HG02571 (cell line): ENCODE measurements at regions not wholly inside any gene's neighbourhood (a gene's known extent, or its start where the extent isn't known, plus 50 kb on each side); places are given as distances from the start of the nearest gene placed in this dataset.

Source experiments
- ATAC-seq: cut with Tn5 transposase; IDR thresholded peaks from one replicate; pipeline ENCODE4 v1.9.1; 2021; ENCODE audit warnings: mild to moderate bottlenecking, moderate library complexity; ENCODE audit not compliant: unreplicated experiment

DNA sequence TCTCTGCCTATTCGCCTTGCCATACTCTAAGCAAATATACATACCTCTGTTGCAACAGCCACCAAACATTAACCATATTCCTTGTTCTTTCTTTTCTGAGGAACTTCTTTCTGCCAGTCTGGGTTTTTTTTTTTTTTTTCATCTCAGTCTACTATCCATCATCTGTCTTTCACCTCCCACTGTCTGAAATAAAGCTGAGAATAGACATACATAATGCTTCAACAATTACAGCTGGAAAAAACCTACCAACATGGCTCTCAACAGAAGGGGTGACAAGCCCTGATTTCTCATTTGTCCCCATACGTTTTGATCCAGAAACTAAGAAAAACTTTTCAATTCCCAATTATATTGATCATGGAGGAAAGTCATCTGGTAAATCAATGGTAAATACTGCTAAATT, 728.8 kb upstream of the POU3F3 start:
- ATAC-seq, result no peak

- no peak for ATAC-seq
These were observed 726.7 kb upstream of the POU3F3 start for GRCh38 chr2:104127049-104127770.

DNA sequence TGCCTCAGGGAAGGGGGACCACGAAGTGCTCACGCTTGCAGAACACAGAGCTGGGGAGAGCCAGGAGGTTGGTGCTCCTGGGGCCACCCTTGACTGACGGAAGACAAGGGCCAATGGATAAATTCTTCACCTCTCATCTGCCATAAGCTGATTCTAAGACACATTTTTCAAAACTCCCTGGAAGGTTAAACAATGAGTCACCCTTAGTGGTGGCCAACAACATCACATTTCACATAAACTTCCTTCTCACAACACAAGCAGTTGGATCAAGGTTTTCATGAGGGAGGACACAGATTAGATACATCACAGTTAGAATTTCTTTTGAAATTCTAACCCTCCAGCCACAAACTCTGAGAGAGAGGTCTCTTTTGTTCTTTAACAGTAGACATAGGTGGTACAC, 713.6 kb upstream of the POU3F3 start:
- ATAC-seq, result no peak

GRCh38 chr2:104158191-104158590, 695.7 kb upstream of the POU3F3 start:
- ATAC-seq, result no peak

DNA sequence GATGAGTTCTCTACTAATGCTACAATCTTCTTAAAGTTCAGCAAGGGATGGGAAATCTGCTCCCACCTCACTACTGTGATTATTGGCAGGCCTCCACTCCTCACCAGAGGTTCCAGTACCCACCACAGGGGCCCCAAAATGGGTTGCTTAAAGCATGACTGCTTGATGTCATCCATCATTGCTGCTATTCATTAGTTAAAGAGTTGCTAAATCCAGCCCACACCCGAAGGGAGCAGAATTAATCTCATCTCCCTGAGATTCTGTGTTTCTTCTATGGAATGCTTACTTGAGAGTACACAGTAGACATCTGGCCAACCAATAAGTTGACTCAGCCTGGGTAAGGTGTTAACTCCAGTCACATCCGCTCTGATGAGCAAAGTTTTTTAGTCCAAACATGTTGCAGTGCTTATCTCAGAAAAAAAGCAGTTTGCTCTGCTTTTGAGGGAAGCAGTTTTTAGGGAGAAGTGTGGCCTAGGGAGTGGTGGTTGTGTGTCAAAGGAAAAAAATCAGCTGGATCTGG, 690.2 kb upstream of the POU3F3 start:
- ATAC-seq, result no peak

DNA sequence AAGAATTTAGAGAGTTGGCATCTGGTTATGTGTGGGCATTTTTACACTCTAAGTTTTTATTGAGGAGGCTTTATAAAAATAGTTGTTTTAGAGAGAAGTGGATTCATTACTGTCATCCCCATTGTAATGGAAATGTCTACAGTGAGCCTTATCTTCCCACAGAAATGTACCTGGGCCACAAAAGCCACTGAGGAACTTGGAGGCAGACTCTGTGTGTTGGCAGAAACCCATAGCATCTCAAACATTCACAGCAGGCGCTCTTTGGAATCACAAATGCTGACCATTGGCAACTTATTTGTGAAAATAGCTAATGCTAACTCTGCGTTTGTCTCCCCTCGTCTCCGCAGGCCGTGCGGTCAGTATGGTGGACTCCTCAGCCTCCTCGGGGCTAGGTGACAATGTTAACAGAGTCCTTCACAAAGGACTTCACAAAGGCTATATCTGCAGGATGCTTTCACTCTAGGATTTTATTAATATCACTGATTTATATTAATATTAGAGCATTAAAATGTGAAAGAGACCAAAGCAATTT, 689.1 kb upstream of the POU3F3 start:
- ATAC-seq, result no peak

- ATAC-seq, result no peak
These were observed 676.7 kb upstream of the POU3F3 start for GRCh38 chr2:104177179-104177578.

- ATAC-seq, result no peak
These were observed 674.3 kb upstream of the POU3F3 start for GRCh38 chr2:104179644-104180043.

DNA sequence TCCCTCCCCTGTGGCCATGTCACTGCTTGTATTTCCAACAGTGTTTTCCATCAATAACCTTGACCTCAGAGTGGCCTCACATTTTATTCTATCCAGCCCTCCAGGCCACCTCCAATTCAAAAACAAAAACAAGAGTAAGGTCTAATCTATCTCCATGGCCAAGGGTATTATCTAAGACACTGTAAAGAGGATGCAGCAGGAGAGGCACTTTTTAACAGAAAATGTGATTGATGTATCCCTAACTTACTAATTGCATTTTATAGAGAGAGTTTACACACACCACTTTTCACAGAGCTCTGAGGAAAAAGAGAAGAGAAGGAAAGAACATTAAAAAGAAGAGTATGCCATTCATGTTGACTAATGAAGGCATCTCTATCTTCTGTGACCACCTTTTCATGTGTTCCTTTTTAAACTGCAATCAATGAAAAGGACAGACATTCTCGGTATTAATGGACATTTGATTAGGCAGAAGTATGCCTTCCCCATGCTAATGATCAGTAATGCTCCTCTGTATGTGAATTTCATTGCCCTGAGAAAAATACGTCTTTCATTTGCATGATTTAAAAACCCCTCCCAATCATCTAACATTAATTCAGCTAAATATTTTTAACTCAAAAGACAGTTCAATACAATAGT, 653.3 kb upstream of the POU3F3 start:
- ATAC-seq, result no peak

DNA sequence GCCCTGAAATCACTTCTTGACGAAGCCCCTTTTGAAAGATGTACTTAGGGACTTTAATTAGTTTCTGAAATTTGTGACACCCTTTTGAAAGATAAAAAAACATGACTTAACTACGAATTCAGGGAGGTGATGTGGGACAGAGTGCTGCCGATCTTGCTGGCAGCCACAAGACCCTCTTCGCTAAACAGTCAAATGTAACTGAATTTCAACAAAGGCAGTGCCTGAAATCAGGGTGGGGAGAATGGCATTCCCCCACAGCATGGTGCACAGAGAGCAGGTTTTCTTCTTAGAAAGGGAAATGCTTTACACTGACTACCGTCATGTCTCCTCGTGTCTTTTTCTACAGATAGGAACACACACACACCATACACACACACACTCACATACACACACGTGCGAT, 640.2 kb upstream of the POU3F3 start:
- no peak for ATAC-seq

DNA sequence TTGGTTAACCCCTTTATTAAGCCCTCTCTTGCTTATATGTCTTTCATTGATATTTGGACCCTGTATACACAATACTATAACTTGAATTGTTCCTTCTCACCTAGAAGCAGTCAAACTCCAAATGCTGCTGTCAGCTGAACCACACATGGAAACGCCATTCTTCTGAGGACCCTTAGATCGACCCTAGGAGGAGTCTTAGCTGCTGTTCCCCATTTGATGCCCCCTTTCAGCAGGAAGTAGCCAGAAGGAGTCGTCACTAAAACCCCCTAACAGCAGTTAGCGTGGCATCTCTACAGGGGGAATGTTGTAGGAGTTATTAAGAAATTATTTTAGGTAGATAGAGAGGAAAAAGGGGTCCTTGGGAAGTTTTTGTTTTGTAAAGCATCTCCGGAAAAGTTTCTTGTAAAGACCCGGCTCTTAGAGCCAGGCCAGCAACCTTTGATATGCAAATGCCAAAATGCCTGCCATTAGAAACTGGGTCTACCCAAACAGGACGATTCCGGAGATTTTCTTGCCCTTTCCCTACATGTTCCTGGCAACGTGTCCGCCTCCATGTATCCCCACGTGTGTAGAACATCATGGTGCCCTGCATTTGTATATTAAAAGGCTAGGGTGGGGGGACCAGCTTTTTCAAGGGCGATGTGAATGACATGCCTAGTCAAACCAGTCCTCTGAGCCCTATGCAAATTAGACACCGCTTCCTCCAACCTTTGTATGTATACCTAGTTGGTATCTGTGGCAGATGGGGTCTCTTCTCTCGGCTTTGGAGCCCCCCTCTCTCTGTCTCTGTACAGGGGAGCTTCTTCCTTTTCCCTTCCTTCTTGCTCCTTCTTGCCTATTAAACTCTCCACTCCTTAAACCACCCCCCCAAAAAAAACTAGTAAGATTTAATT, 638.4 kb upstream of the POU3F3 start:
- no peak for ATAC-seq

- no peak for ATAC-seq
These were observed 620.3 kb upstream of the POU3F3 start for GRCh38 chr2:104233591-104233990.

DNA sequence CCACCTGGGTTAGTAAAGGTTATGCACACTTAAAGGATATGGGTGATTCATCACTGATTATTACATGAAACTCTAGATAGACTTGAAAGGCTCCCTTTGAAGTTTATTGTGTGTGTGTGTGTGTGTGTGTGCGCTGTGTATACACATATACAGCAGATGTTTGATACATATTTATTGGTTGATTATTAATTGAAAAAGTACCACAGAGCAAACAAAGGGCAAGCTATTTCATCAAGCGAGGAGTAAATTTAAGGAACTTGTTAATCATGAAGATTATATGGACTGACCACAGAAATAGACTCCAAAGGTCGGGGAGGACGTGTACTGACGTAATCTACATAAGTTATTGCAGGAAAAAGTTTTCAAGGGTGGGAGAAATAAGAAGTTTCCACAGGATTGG, 617.4 kb upstream of the POU3F3 start:
- ATAC-seq, result no peak

DNA sequence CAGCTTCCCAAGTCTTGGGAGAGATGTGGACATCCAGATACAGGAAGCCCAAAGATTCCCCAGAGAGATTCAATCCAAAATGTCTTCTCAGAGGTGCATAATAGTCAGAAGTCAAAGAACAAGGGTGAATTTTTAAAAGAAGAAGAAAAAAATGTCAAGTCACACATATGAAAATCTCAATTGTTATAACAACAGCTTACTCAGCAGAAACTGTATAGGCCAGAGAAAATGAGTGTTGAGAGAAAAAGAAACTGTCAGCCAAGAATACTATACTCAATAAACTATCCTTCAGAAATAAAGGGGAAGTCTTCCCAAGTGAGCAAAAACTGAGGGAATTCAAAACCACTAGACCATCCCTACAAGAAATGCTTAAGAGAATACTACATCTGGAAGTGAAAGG, 612.9 kb upstream of the POU3F3 start:
- no peak for ATAC-seq

DNA sequence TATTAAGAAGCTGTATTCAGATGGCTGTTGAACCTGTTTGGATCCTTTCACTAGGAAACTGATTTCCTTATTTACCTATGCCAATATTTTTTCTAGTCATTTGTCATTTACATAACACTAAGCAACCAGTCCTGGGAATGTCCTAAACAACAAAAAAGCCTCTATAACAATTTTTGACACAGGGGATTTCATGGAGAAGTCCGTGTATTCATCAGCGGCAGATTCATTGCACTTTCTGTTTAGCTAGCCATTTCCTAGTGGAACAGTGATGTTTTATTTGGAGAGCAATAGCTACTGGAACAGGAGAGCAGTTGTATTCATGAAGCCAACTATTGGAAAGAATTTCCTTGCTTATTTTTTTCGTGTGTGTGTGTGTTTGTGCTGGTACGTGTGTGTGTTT, 604.3 kb upstream of the POU3F3 start:
- no peak for ATAC-seq

- ATAC-seq, result no peak
These were observed 603.3 kb upstream of the POU3F3 start for GRCh38 chr2:104250635-104251034.

DNA sequence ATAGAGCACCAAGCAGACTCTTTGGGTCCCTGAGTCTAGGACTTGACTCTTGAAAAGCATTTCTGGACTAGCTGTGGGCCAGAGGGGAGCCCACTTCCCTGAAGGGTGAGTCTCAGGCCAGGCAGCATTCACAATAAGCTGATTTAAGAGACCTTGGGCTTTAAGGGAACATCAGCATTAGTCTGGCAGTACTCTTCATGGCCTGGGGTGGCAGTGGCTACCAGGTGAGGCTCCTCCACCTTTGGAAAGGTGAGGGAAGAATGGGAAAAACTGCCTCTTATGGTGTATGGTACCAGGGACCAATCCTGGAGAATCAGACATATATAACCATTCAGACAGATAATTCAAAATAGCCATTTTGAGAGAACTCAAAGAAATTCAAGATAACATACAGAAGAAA, 599.9 kb upstream of the POU3F3 start:
- ATAC-seq, result no peak

DNA sequence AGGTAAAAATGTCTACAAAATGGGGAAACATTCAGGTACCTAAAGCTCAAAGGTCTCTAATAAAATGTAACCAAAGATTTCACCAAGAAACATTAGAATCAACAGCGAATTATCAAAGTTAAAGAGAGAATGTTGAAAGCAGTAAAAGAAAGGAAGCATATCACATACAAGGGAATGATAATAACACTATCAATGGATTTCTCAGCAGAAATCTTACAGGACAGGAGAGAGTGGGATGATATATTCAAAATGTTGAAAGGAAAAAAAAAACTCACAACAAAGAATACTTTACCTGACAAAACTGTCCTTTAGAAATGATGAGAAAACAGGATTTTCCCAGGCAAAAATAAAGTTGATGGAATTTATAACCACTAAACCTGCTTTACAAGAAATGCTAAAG, 591.2 kb upstream of the POU3F3 start:
- ATAC-seq, result no peak

DNA sequence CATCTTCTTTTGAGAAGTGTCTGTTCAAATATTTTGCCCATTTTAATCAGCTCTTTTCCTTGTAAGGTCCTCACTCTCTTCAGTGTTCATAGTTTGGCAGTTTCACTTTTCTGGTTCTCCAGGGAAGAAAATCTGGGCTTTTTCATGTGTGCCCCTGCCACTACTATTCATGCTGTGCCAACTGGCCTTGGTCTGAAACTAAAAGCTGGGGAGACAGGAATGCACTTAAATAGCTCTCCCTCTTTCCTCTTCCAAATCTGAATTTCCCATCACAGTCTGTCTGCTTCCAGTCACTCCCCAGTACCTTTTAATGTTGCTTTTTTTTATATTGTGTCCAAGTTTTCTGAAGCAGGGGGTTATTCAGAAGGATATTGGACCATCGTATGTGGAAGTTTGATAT, 574.3 kb upstream of the POU3F3 start:
- ATAC-seq, result no peak

DNA sequence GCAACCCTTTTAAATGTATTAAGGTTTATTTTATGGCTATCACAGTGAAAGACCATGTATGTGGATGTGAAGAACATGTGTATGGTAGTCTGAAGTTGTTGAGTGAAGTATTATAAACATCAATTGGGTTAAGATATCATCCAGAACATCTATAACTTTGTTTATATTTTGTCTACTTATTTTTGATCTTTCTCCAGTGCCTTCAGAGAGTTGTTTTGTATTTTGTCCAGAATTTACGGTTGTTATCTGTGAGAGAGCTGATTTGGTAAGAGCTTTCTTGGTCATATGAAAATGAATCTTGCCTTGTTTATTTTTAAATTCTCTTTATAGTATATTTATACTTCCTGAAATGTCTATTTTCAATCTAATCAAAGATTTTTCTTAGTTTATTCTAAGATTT, 573.7 kb upstream of the POU3F3 start:
- ATAC-seq, result no peak

- ATAC-seq, result no peak
These were observed 567.1 kb upstream of the POU3F3 start for GRCh38 chr2:104286841-104287240.
